Stomach (tissue), 8 donors: ENCODE measurements at regions not wholly inside any gene's neighbourhood (a gene's known extent, or its start where the extent isn't known, plus 50 kb on each side); places are given as distances from the start of the nearest gene placed in this dataset.

ENCODE experiments used
- DNase-seq, 2 donors: peaks; one replicate each; pipeline versions ENCODE4 v3.0.0 to v3.0.0-alpha.2; 2013 to 2019
- H3K27ac ChIP-seq, 5 donors: fragments of 200-600 bp in 4 of 5; sonication (generic) in 4 of 5; one replicate each; pipeline ENCODE4 v1.5.1; 2013 to 2019; ENCODE audit warnings: mild to moderate bottlenecking in 1 of 5, moderate library complexity in 1 of 5
- H3K27me3 ChIP-seq, 3 donors: fragments of 200-600 bp; sonication (generic); one replicate each; pipeline ENCODE4 v1.5.1; 2017 to 2019; ENCODE audit warnings: mixed run types in 1 of 3
- H3K36me3 ChIP-seq, 4 donors: fragments of 200-600 bp; sonication (generic); 1 replicate in 3 of 4; 2 replicates in 1 of 4; pipeline ENCODE4 v1.5.1; 2016 to 2019
- H3K4me1 ChIP-seq, 4 donors: fragments of 200-600 bp; sonication (generic); one replicate each; pipeline ENCODE4 v1.5.1; 2016 to 2019
- H3K4me3 ChIP-seq, 4 donors: fragments of 200-600 bp; sonication (generic) in 3 of 4; one replicate each; pipeline ENCODE4 v1.5.1; 2016 to 2019; ENCODE audit warnings: mild to moderate bottlenecking in 1 of 4
- H3K9me3 ChIP-seq, 4 donors: fragments of 200-600 bp; sonication (generic); one replicate each; pipeline ENCODE4 v1.5.1; 2016 to 2019
- EP300 ChIP-seq: sonication (generic); formaldehyde crosslinking; IDR thresholded peaks from one replicate; pipeline ENCODE4 v1.6.1; 2017; ENCODE audit warnings: antibody characterized with exemption
- POLR2A ChIP-seq, 4 donors: fragments of 450-650 bp; IDR thresholded peaks; one replicate each; pipeline ENCODE4 v1.6.1; 2016; ENCODE audit warnings: antibody characterized with exemption in 4 of 4, control low read depth in 2 of 4, mild to moderate bottlenecking in 1 of 4, moderate library complexity in 1 of 4
- POLR2AphosphoS5 ChIP-seq, 3 donors: sonication (generic); formaldehyde crosslinking; IDR thresholded peaks; one replicate each; pipeline ENCODE4 v1.6.1; 2016; ENCODE audit warnings: antibody characterized with exemption in 3 of 3
- WGBS, 5 donors: extraction: QIAGEN DNeasy Blood & Tissue Kit in 3 of 5; methylation state at CpG; one replicate each; pipeline versions ENCODE4 v1.1.5 to v1.1.7; 2013 to 2018; 5-methylcytosine and 5-hydroxymethylcytosine counted together
- intact Hi-C: fragments of 100-400 bp; cut with DNase I; formaldehyde crosslinking; loops from one replicate; pipeline ENCODE4 v1.15.1; 2023; ENCODE audit warnings: low total_unique reads
- TF ChIP-seq, protein P1 (sequence below), 7 experiments: fragments of 450-650 bp in 4 of 7; fragments of 200-600 bp in 3 of 7; sonication (generic) in 3 of 7; IDR thresholded peaks; one replicate each; pipeline ENCODE4 v1.5.1; 2016 to 2019; ENCODE audit warnings: antibody characterized with exemption in 7 of 7, control low read depth in 2 of 7, mild to moderate bottlenecking in 1 of 7
- donor health status: healthy with polysubstance abuse.
- donor health status: Bipolar disorder and iron deficiency.
- donor health status: healthy.

DNA sequence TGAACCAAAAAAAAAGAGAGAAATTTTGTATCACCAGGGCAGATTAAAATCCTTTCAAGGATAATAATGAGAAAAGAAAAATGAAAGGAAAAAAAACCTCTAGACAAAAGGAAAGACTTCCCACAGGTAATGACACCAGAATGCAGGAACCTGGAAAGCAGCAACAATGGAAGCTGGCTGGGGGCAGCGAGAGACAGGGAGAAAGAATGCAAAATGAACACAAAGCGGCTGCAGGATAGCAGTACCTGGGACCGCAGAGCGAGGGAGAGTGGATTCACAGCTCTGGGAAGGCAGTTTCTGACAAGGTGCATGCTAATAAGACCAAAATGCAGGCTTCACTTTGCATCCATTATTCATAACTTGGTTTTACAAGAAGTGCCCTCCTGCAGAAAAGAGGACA is 349.0 kb downstream of the SIPA1L2 start:
- intact Hi-C loops: no loop called here
- no peak for DNase-seq
- TF ChIP-seq POLR2A (IDR thresholded peaks at IDR 0.05) (no peak), EP300 (no peak), POLR2AphosphoS5 (IDR thresholded peaks at IDR 0.05) (no peak)
- TF ChIP-seq, protein P1, sequence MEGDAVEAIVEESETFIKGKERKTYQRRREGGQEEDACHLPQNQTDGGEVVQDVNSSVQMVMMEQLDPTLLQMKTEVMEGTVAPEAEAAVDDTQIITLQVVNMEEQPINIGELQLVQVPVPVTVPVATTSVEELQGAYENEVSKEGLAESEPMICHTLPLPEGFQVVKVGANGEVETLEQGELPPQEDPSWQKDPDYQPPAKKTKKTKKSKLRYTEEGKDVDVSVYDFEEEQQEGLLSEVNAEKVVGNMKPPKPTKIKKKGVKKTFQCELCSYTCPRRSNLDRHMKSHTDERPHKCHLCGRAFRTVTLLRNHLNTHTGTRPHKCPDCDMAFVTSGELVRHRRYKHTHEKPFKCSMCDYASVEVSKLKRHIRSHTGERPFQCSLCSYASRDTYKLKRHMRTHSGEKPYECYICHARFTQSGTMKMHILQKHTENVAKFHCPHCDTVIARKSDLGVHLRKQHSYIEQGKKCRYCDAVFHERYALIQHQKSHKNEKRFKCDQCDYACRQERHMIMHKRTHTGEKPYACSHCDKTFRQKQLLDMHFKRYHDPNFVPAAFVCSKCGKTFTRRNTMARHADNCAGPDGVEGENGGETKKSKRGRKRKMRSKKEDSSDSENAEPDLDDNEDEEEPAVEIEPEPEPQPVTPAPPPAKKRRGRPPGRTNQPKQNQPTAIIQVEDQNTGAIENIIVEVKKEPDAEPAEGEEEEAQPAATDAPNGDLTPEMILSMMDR (IDR thresholded peaks at IDR 0.05): no peak

DNA sequence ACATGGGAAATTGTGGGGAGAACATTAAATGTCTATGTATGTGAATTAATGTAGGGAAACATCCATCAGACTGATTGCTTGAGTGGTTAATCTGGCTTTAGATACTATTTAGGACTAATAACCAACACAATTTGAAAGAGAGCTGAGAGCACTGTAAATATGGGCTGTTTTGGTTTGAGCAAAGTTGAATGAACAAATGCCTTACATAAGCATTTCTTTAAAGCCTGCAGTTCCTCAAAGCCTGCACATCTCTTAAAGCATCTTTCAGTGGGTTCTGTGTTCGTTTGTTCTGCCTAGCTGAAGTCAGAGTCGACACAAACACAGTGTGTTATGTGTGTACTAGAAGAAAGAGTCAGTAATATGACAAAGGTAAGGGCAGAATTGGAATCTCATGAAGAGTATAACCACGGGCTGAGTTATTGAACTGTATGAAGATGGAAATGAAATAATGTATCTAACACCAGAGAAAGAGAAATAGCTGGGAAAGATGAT is 350.0 kb downstream of the SIPA1L2 start:
- TF ChIP-seq POLR2AphosphoS5 (IDR thresholded peaks at IDR 0.05) (no peak), POLR2A (IDR thresholded peaks at IDR 0.05) (no peak), EP300 (no peak)
- TF ChIP-seq, protein P1 (IDR thresholded peaks at IDR 0.05): no peak
- H3K4me3 ChIP-seq: no peak overlapping the region
- H3K9me3 ChIP-seq: no peaks in the 10 kb centered on the region
- intact Hi-C loops: no loop called here
- peaks cover 0 to 19% (median 10%) of the 10 kb centered on the region in 3 donors for H3K27me3 ChIP-seq
- H3K27ac ChIP-seq: no peak overlapping the region
- 58 to 75% (median 61%) methylated on average over 3 of the region's 3 CpGs for WGBS, 5 donors
- H3K36me3 ChIP-seq: no peaks in the 10 kb centered on the region
- DNase-seq: no peak
- H3K4me1 ChIP-seq: no peaks in the 10 kb centered on the region

More for the DNA sequence above, 349.0 kb downstream of the SIPA1L2 start:
- WGBS, 5 donors: 69 to 90% (median 79%) methylated on average over 4 of the region's 4 CpGs
- Histone ChIP-seq H3K4me3 (no peak overlapping the region), H3K27me3 (peaks cover 0 to 13% (median 10%) of the 10 kb centered on the region in 3 donors), H3K4me1 (no peaks in the 10 kb centered on the region), H3K9me3 (no peaks in the 10 kb centered on the region), H3K36me3 (no peaks in the 10 kb centered on the region), H3K27ac (no peak overlapping the region)

DNA sequence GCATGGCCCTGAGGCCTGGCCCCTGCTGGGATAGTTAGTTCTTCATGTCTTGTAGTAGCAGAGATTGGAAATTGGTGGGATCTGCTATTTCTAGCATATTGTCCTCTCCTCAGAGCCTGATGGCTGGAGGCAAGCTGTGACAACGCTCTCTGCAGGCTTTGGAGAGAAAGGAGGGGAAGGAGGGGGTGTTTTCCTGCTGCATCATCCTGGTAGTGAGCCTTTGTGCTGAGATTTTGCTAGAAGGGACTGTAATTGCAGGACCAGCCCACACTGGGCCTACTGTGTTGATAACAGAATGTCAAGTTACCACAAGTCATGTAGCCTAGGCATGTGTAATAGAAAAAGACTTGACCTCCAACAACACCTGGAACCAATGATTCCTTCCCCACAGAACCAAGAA is 351.0 kb downstream of the SIPA1L2 start:
- no peak overlapping the region for H3K4me3 ChIP-seq
- no peaks in the 10 kb centered on the region for H3K36me3 ChIP-seq
- H3K27ac ChIP-seq: no peak overlapping the region
- peaks cover 0 to 19% (median 10%) of the 10 kb centered on the region in 3 donors for H3K27me3 ChIP-seq
- 83 to 90% (median 85%) methylated on average over 1 of the region's 1 CpG for WGBS, 5 donors
- TF ChIP-seq POLR2AphosphoS5 (IDR thresholded peaks at IDR 0.05) (no peak), EP300 (no peak), POLR2A (IDR thresholded peaks at IDR 0.05) (no peak)
- TF ChIP-seq, protein P1 (IDR thresholded peaks at IDR 0.05): no peak
- no peaks in the 10 kb centered on the region for H3K9me3 ChIP-seq
- no peak for DNase-seq
- H3K4me1 ChIP-seq: peaks cover 0 to 4% (median 0%) of the 10 kb centered on the region in 4 donors
- intact Hi-C loops: no loop called here

DNA sequence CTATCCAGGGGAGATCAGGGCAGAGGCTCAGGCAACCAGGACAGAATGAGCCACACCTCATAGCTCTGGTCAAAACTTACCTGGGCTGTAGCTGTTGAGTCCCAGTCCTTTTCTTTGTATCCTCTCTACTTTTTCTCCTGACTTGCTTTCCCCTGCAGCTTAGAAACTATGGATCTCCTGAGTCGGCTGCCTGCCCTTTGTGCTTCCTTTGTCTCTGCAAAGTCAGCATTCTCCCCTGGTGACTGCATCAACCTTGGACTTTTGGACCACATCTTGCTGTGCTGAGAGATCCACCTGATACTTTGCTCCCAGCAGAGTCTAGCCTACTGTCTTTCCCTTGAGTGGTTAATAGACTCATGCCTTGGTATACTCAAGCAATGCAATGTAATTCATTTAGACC is 353.3 kb downstream of the SIPA1L2 start:
- H3K4me3 ChIP-seq: no peak overlapping the region
- H3K9me3 ChIP-seq: no peaks in the 10 kb centered on the region
- no peak for TF ChIP-seq EP300
- no peak for TF ChIP-seq POLR2AphosphoS5 (IDR thresholded peaks at IDR 0.05)
- no peak for TF ChIP-seq POLR2A (IDR thresholded peaks at IDR 0.05)
- TF ChIP-seq, protein P1 (IDR thresholded peaks at IDR 0.05): no peak
- peaks cover 0 to 12% (median 7%) of the 10 kb centered on the region in 4 donors for H3K4me1 ChIP-seq
- intact Hi-C loops: no loop called here
- no peaks in the 10 kb centered on the region for H3K36me3 ChIP-seq
- WGBS, 5 donors: 65 to 89% (median 81%) methylated on average over 1 of the region's 1 CpG
- H3K27ac ChIP-seq: no peak overlapping the region
- H3K27me3 ChIP-seq: peaks cover 0 to 19% (median 14%) of the 10 kb centered on the region in 3 donors
- DNase-seq: no peak
